RPMI7951 (cell line): ENCODE measurements at regions not wholly inside any gene's neighbourhood (a gene's known extent, or its start where the extent isn't known, plus 50 kb on each side); places are given as distances from the start of the nearest gene placed in this dataset.
"Not testable (repeated sequence)": the region's sequence is repeated elsewhere in the genome, so short reads cannot be mapped to it uniquely, and the experiment has no call there.

ENCODE experiments used
- DNase-seq: peaks from one replicate; pipeline ENCODE4 v3.0.0-alpha.2; 2012; ENCODE audit warnings: low read depth

- DNase-seq = no peak
These were observed 652.2 kb downstream of the DACH1 start for GRCh38 chr13:71214821-71215220.

- no peak for DNase-seq
These were observed 652.6 kb downstream of the DACH1 start for GRCh38 chr13:71214357-71214756.

GRCh38 chr13:71213252-71213821, 653.7 kb downstream of the DACH1 start:
- no peak for DNase-seq

GRCh38 chr13:71210861-71211260, 656.1 kb downstream of the DACH1 start:
- DNase-seq = no peak

- no peak for DNase-seq
These were observed 657.8 kb downstream of the DACH1 start for GRCh38 chr13:71209217-71209616.

GRCh38 chr13:71184583-71184982, 682.4 kb downstream of the DACH1 start:
- not testable (repeated sequence) for DNase-seq

- DNase-seq = not testable (repeated sequence)
These were observed 683.7 kb downstream of the DACH1 start for GRCh38 chr13:71183352-71183751.

GRCh38 chr13:71171740-71172139, 695.3 kb downstream of the DACH1 start:
- no peak for DNase-seq

- DNase-seq = no peak
These were observed 697.8 kb downstream of the DACH1 start for GRCh38 chr13:71169180-71169579.

- DNase-seq = no peak
These were observed 710.5 kb downstream of the DACH1 start for GRCh38 chr13:71156550-71156949.

GRCh38 chr13:71149498-71150363, 717.3 kb downstream of the DACH1 start:
- DNase-seq = no peak

GRCh38 chr13:71149046-71149445, 718.0 kb downstream of the DACH1 start:
- DNase-seq = no peak

- DNase-seq = no peak
These were observed 718.6 kb downstream of the DACH1 start for GRCh38 chr13:71148396-71148795.

GRCh38 chr13:71144883-71145282, 722.1 kb downstream of the DACH1 start:
- DNase-seq = no peak

GRCh38 chr13:71137101-71137500, 729.9 kb downstream of the DACH1 start:
- no peak for DNase-seq

- DNase-seq = no peak
These were observed 742.8 kb downstream of the DACH1 start for GRCh38 chr13:71124230-71124629.

GRCh38 chr13:71118779-71119364, 748.1 kb downstream of the DACH1 start:
- DNase-seq = no peak

GRCh38 chr13:71117920-71118319, 749.1 kb downstream of the DACH1 start:
- DNase-seq = no peak

- DNase-seq = no peak
These were observed 751.7 kb downstream of the DACH1 start for GRCh38 chr13:71115301-71115700.

- DNase-seq = no peak
These were observed 770.6 kb downstream of the DACH1 start for GRCh38 chr13:71096421-71096820.

GRCh38 chr13:71090990-71091389, 776.0 kb downstream of the DACH1 start:
- DNase-seq = no peak

- no peak for DNase-seq
These were observed 777.9 kb downstream of the DACH1 start for GRCh38 chr13:71089056-71089455.

- DNase-seq = no peak
These were observed 779.6 kb downstream of the DACH1 start for GRCh38 chr13:71087432-71087831.
